ENCODE measurements at regions not wholly inside any gene's neighbourhood (a gene's known extent, or its start where the extent isn't known, plus 50 kb on each side); places are given as distances from the start of the nearest gene placed in this dataset.

DNA sequence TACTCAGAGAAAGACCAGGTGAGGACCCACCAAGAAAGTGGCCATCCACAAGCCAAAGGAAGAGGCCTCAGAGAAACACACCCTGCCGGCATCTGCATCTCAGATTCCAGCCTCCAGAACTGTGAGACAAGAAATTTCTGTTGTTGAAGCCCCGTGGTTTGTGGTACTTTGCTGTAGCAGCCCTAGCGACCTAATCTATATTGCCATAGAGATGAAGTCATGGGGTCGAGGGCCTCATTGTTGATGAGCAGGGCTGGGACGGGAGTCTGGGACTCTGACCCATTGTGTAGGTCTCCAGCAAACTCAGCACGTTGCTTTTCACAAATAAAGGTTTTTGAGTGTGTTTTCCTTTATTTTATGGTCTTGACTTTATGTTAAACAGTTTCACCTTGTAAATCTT is 174.9 kb downstream of the TNFSF13B start:
- no peak for TF ChIP-seq EZH2 (IDR thresholded peaks at IDR 0.05; ENCODE audit: low read length)
- TF ChIP-seq, protein P1, sequence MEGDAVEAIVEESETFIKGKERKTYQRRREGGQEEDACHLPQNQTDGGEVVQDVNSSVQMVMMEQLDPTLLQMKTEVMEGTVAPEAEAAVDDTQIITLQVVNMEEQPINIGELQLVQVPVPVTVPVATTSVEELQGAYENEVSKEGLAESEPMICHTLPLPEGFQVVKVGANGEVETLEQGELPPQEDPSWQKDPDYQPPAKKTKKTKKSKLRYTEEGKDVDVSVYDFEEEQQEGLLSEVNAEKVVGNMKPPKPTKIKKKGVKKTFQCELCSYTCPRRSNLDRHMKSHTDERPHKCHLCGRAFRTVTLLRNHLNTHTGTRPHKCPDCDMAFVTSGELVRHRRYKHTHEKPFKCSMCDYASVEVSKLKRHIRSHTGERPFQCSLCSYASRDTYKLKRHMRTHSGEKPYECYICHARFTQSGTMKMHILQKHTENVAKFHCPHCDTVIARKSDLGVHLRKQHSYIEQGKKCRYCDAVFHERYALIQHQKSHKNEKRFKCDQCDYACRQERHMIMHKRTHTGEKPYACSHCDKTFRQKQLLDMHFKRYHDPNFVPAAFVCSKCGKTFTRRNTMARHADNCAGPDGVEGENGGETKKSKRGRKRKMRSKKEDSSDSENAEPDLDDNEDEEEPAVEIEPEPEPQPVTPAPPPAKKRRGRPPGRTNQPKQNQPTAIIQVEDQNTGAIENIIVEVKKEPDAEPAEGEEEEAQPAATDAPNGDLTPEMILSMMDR (optimal IDR thresholded peaks at IDR 0.05 in 1 of 3, IDR thresholded peaks at IDR 0.05 in 1 of 3, conservative IDR thresholded peaks at IDR 0.05 in 1 of 3; ENCODE audit: extremely low read depth in 1 of 3, insufficient read depth in 2 of 3, low read length in 3 of 3): no peak
- DNase-seq (ENCODE audit: low read depth, low spot score) (no peak), FAIRE-seq (no peak)
- Histone ChIP-seq H4K20me1 (ENCODE audit: control insufficient read depth, extremely low read depth, insufficient read depth, low read length) (no peaks in the 10 kb centered on the region), H3K4me1 (ENCODE audit: control insufficient read depth, extremely low read depth, insufficient read depth, low read length) (no peaks in the 10 kb centered on the region), H3K4me3 (ENCODE audit: control insufficient read depth in 2 of 3, extremely low read depth in 1 of 3, insufficient read depth in 2 of 3, low read depth in 1 of 3, low read length in 3 of 3) (no peak overlapping the region), H3K9me1 (ENCODE audit: control insufficient read depth, extremely low read depth, insufficient read depth, low read length) (no peaks in the 10 kb centered on the region), H3K79me2 (ENCODE audit: control insufficient read depth, insufficient read depth, low read length) (no peaks in the 10 kb centered on the region), H2AFZ (ENCODE audit: control insufficient read depth, low read length) (no peak overlapping the region), H3K9ac (ENCODE audit: control insufficient read depth, extremely low read depth, insufficient read depth, low read length) (no peak overlapping the region), H3K4me2 (ENCODE audit: control insufficient read depth, extremely low read depth, insufficient read depth, low read depth, low read length) (no peak overlapping the region), H3K27ac (ENCODE audit: control insufficient read depth, insufficient read depth, low read length) (no peak overlapping the region), H3K36me3 (ENCODE audit: control insufficient read depth in 2 of 2, extremely low read depth in 1 of 2, insufficient read depth in 2 of 2, low read length in 2 of 2) (no peaks in the 10 kb centered on the region), H3K9me3 (ENCODE audit: control insufficient read depth, low read depth, low read length) (no peaks in the 10 kb centered on the region), H3K27me3 (ENCODE audit: control insufficient read depth, extremely low read depth, insufficient read depth, low read length) (no peaks in the 10 kb centered on the region)
- dilution Hi-C loops (cut with MboI; ENCODE audit: extremely low pct_ligation_motif_present, low sequenced_read_pairs): no loop called here

DNA sequence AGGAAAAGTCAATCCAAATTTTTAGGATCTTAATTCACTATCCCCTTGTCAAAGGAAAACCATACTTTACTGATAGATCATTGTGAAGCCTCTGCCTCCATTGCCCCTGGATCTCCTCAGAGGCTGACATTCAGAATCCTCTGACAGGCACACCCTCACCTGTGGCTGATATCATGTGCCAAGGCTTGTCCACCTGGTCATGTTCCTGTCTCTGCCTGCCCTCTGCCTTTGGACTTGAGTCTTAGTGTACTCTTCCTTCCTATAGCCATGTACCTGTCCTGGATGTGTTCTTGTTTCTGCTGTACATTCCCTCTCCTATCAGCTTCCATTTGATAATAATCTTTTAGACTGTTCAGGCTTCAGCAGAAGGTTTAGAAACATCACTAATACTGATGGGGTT is 179.4 kb downstream of the TNFSF13B start:
- FAIRE-seq (no peak), DNase-seq (ENCODE audit: low read depth, low spot score) (no peak)
- no peaks in the 10 kb centered on the region for H3K36me3 ChIP-seq (ENCODE audit: control insufficient read depth in 2 of 2, extremely low read depth in 1 of 2, insufficient read depth in 2 of 2, low read length in 2 of 2)
- H3K27ac ChIP-seq (ENCODE audit: control insufficient read depth, insufficient read depth, low read length): no peak overlapping the region
- no peaks in the 10 kb centered on the region for H4K20me1 ChIP-seq (ENCODE audit: control insufficient read depth, extremely low read depth, insufficient read depth, low read length)
- H3K4me1 ChIP-seq (ENCODE audit: control insufficient read depth, extremely low read depth, insufficient read depth, low read length): no peaks in the 10 kb centered on the region
- dilution Hi-C loops (cut with MboI; ENCODE audit: extremely low pct_ligation_motif_present, low sequenced_read_pairs): no loop called here
- H3K27me3 ChIP-seq (ENCODE audit: control insufficient read depth, extremely low read depth, insufficient read depth, low read length): no peaks in the 10 kb centered on the region
- H3K79me2 ChIP-seq (ENCODE audit: control insufficient read depth, insufficient read depth, low read length): no peaks in the 10 kb centered on the region
- H3K9me1 ChIP-seq (ENCODE audit: control insufficient read depth, extremely low read depth, insufficient read depth, low read length): no peaks in the 10 kb centered on the region
- H3K9ac ChIP-seq (ENCODE audit: control insufficient read depth, extremely low read depth, insufficient read depth, low read length): no peak overlapping the region
- no peak overlapping the region for H3K4me3 ChIP-seq (ENCODE audit: control insufficient read depth in 2 of 3, extremely low read depth in 1 of 3, insufficient read depth in 2 of 3, low read depth in 1 of 3, low read length in 3 of 3)
- no peak overlapping the region for H3K4me2 ChIP-seq (ENCODE audit: control insufficient read depth, extremely low read depth, insufficient read depth, low read depth, low read length)
- H2AFZ ChIP-seq (ENCODE audit: control insufficient read depth, low read length): no peak overlapping the region
- no peaks in the 10 kb centered on the region for H3K9me3 ChIP-seq (ENCODE audit: control insufficient read depth, low read depth, low read length)
- TF ChIP-seq EZH2 (IDR thresholded peaks at IDR 0.05; ENCODE audit: low read length): no peak
- TF ChIP-seq, protein P1 (optimal IDR thresholded peaks at IDR 0.05 in 1 of 3, IDR thresholded peaks at IDR 0.05 in 1 of 3, conservative IDR thresholded peaks at IDR 0.05 in 1 of 3; ENCODE audit: extremely low read depth in 1 of 3, insufficient read depth in 2 of 3, low read length in 3 of 3): no peak

Data from keratinocyte (primary cell).